H1 (cell line): ENCODE measurements at regions not wholly inside any gene's neighbourhood (a gene's known extent, or its start where the extent isn't known, plus 50 kb on each side); places are given as distances from the start of the nearest gene placed in this dataset.

Experiments
- CTCF ChIA-PET: fragments of 300-600 bp; sonication (Branson Sonifier 250); formaldehyde crosslinking; loops from one replicate; lab custom pipeline; 2021; ENCODE audit not compliant: partially characterized antibody; lab: Charles Lee
- POLR2A ChIA-PET: fragments of 300-600 bp; sonication (Branson Sonifier 250); formaldehyde crosslinking; loops from one replicate; lab custom pipeline; 2021; ENCODE audit warnings: inconsistent platforms; ENCODE audit not compliant: partially characterized antibody; lab: Charles Lee
- DNase-seq, 2 experiments: peaks; one replicate each; pipeline versions ENCODE4 v3.0.0 to v3.0.0-alpha.2; 2010 to 2022; ENCODE audit warnings: low spot score in 2 of 2, low read depth in 1 of 2, mixed read lengths in 1 of 2
- FAIRE-seq: peaks from 2 replicates; lab custom pipeline; 2011; peaks lifted over from hg19 to GRCh38; lab: Jason Lieb, UNC
- H2AFZ ChIP-seq: 2 replicates; pipeline ENCODE4 v1.8.1; 2012; ENCODE audit warnings: low read length, inconsistent platforms
- H2AK5ac ChIP-seq: 2 replicates; pipeline ENCODE4 v1.6.1; 2013; ENCODE audit warnings: low read depth, low read length
- H2BK120ac ChIP-seq: replicated peaks from 2 replicates; pipeline ENCODE3; 2013; ENCODE audit warnings: low read depth, low read length, inconsistent platforms
- H2BK12ac ChIP-seq: 2 replicates; pipeline ENCODE4 v1.6.1; 2013; ENCODE audit warnings: low read depth, low read length
- H2BK15ac ChIP-seq: 2 replicates; pipeline ENCODE4 v1.6.1; 2013; ENCODE audit warnings: low read length
- H2BK20ac ChIP-seq: 2 replicates; pipeline ENCODE4 v1.6.1; 2013; ENCODE audit warnings: low read length
- H2BK5ac ChIP-seq: 2 replicates; pipeline ENCODE4 v1.6.1; 2013; ENCODE audit warnings: low read depth, low read length
- H3K14ac ChIP-seq: 2 replicates; pipeline ENCODE4 v1.6.1; 2013; ENCODE audit warnings: inconsistent platforms; ENCODE audit not compliant: insufficient read length
- H3K18ac ChIP-seq: 2 replicates; pipeline ENCODE4 v1.6.1; 2013; ENCODE audit warnings: low read length; ENCODE audit errors: extremely low read depth
- H3K23ac ChIP-seq: 2 replicates; pipeline ENCODE4 v1.6.1; 2013; ENCODE audit warnings: inconsistent platforms; ENCODE audit not compliant: insufficient read length
- H3K23me2 ChIP-seq: 2 replicates; pipeline ENCODE4 v1.6.1; 2013; ENCODE audit warnings: low read depth, low read length
- H3K27ac ChIP-seq: 2 replicates; pipeline ENCODE4 v1.6.1; 2011; ENCODE audit warnings: low read depth, low read length, inconsistent platforms
- H3K27me3 ChIP-seq, 4 experiments: replicated peaks in 1 of 4; 1 replicate in 1 of 4; 2 replicates in 3 of 4; pipeline versions ENCODE4 v1.6.1 to v1.8.1; 2011 to 2013; ENCODE audit warnings: low read length in 3 of 4, mild to moderate bottlenecking in 3 of 4, inconsistent platforms in 2 of 4, mixed read lengths in 2 of 4, moderate library complexity in 1 of 4; ENCODE audit not compliant: control insufficient read depth in 3 of 4, insufficient read depth in 3 of 4; ENCODE audit errors: extremely low read depth in 1 of 4
- H3K36me3 ChIP-seq, 4 experiments: 2 replicates each; pipeline versions ENCODE4 v1.6.1 to v1.8.1; 2011 to 2013; ENCODE audit warnings: mild to moderate bottlenecking in 4 of 4, low read length in 3 of 4, moderate library complexity in 2 of 4, control low read depth in 1 of 4, inconsistent platforms in 1 of 4; ENCODE audit not compliant: insufficient read depth in 4 of 4, control insufficient read depth in 2 of 4
- H3K4ac ChIP-seq: replicated peaks from 2 replicates; pipeline ENCODE3; 2013; ENCODE audit warnings: low read length, low read depth, mixed read lengths, inconsistent platforms; ENCODE audit not compliant: insufficient read length
- H3K4me1 ChIP-seq, 4 experiments: replicated peaks in 1 of 4; 1 replicate in 1 of 4; 2 replicates in 3 of 4; pipeline versions ENCODE4 v1.6.1 to v1.8.1; 2011 to 2013; ENCODE audit warnings: low read length in 3 of 4, inconsistent platforms in 2 of 4, mixed read lengths in 1 of 4; ENCODE audit not compliant: insufficient read depth in 4 of 4, control insufficient read depth in 3 of 4
- H3K4me2 ChIP-seq, 2 experiments: 2 replicates each; pipeline versions ENCODE4 v1.6.1 to v1.8.1; 2011 to 2013; ENCODE audit warnings: low read depth in 2 of 2, low read length in 2 of 2, control low read depth in 1 of 2, inconsistent platforms in 1 of 2, mild to moderate bottlenecking in 1 of 2; ENCODE audit not compliant: insufficient read depth in 1 of 2
- H3K4me3 ChIP-seq, 4 experiments: fragments of 200-600, 300-600 bp in 1 of 4; sonication (generic), shearing (Covaris generic), sonication (Bioruptor Twin) in 1 of 4; 2 replicates each; pipeline versions ENCODE4 v1.5.1 to v1.8.1; 2011 to 2016; ENCODE audit warnings: low read length in 4 of 4, low read depth in 3 of 4, control low read depth in 2 of 4, inconsistent platforms in 2 of 4, mild to moderate bottlenecking in 2 of 4, mixed read lengths in 1 of 4, moderate library complexity in 1 of 4; ENCODE audit not compliant: insufficient read depth in 2 of 4; ENCODE audit errors: extremely low read depth in 1 of 4
- H3K56ac ChIP-seq: replicated peaks from 2 replicates; pipeline ENCODE3; 2013; ENCODE audit warnings: low read depth, mild to moderate bottlenecking, mixed read lengths, low read length, inconsistent platforms; ENCODE audit not compliant: insufficient read length
- H3K79me1 ChIP-seq: 2 replicates; pipeline ENCODE4 v1.6.1; 2013; ENCODE audit warnings: low read depth, low read length, control low read depth
- H3K79me2 ChIP-seq, 2 experiments: 2 replicates each; pipeline versions ENCODE4 v1.6.1 to v1.8.1; 2012 to 2013; ENCODE audit warnings: low read length in 2 of 2, mild to moderate bottlenecking in 2 of 2, inconsistent platforms in 1 of 2; ENCODE audit not compliant: insufficient read depth in 2 of 2, control insufficient read depth in 1 of 2
- H3K9ac ChIP-seq, 4 experiments: replicated peaks in 1 of 4; 1 replicate in 1 of 4; 2 replicates in 3 of 4; pipeline versions ENCODE4 v1.6.1 to v1.8.1; 2011 to 2013; ENCODE audit warnings: low read depth in 3 of 4, low read length in 3 of 4, control low read depth in 2 of 4, mild to moderate bottlenecking in 2 of 4, moderate library complexity in 2 of 4, inconsistent platforms in 1 of 4; ENCODE audit errors: extremely low read depth in 1 of 4
- H3K9me3 ChIP-seq, 2 experiments: 2 replicates each; pipeline versions ENCODE4 v1.6.1 to v1.8.1; 2012 to 2013; ENCODE audit warnings: mild to moderate bottlenecking in 2 of 2, moderate library complexity in 2 of 2, control low read depth in 1 of 2, inconsistent platforms in 1 of 2, low read depth in 1 of 2, low read length in 1 of 2, mixed read lengths in 1 of 2; ENCODE audit not compliant: insufficient read depth in 2 of 2
- H4K20me1 ChIP-seq, 2 experiments: replicated peaks in 1 of 2; 2 replicates each; pipeline versions ENCODE3 to v1.8.1; 2011 to 2013; ENCODE audit warnings: inconsistent platforms in 2 of 2, low read length in 2 of 2, mild to moderate bottlenecking in 1 of 2; ENCODE audit not compliant: insufficient read depth in 2 of 2, control insufficient read depth in 1 of 2
- H4K5ac ChIP-seq: 2 replicates; pipeline ENCODE4 v1.6.1; 2013; ENCODE audit warnings: low read length, low read depth, mixed read lengths, inconsistent platforms; ENCODE audit not compliant: insufficient read length
- H4K8ac ChIP-seq: 2 replicates; pipeline ENCODE4 v1.8.0; 2013; ENCODE audit warnings: mild to moderate bottlenecking, moderate library complexity, low read length, inconsistent platforms; ENCODE audit not compliant: insufficient read depth; ENCODE audit errors: extremely low read depth
- H4K91ac ChIP-seq: replicated peaks from 2 replicates; pipeline ENCODE3; 2013; ENCODE audit warnings: low read length, mixed read lengths, inconsistent platforms; ENCODE audit not compliant: insufficient read length
- CBX8 ChIP-seq: fragments of 300-800, 300-1000 bp; sonication (generic); IDR thresholded peaks from 2 replicates; pipeline ENCODE4 v1.7.1; 2016; ENCODE audit warnings: low read depth, low read length, borderline replicate concordance
- CTCF ChIP-seq, 3 experiments: IDR thresholded peaks; 1 replicate in 2 of 3; 2 replicates in 1 of 3; pipeline versions ENCODE4 v1.5.1 to v1.6.1; 2011; ENCODE audit warnings: low read length in 3 of 3, mild to moderate bottlenecking in 3 of 3, inconsistent platforms in 2 of 3, low read depth in 1 of 3, moderate library complexity in 1 of 3; ENCODE audit not compliant: insufficient read depth in 1 of 3; ENCODE audit errors: control extremely low read depth in 1 of 3
- KDM5A ChIP-seq: fragments of 200-600 bp; IDR thresholded peaks from 2 replicates; pipeline ENCODE4 v1.7.1; 2012; ENCODE audit warnings: mild to moderate bottlenecking, low read length, inconsistent platforms, mixed read lengths
- MAX ChIP-seq: IDR thresholded peaks from 2 replicates; pipeline ENCODE4 v1.6.1; 2012; ENCODE audit warnings: inconsistent platforms
- PHF8 ChIP-seq: fragments of 200-600 bp; sonication (generic); conservative IDR thresholded peaks from 2 replicates; pipeline ENCODE4 v1.7.1; 2012; ENCODE audit warnings: low read depth, mild to moderate bottlenecking, inconsistent platforms, low read length, moderate library complexity
- RNF2 ChIP-seq: fragments of 200-900, 300-1000 bp; sonication (generic); IDR thresholded peaks from 2 replicates; pipeline ENCODE4 v1.7.1; 2016; ENCODE audit warnings: borderline replicate concordance, low read depth, mild to moderate bottlenecking, antibody characterized with exemption, low read length; ENCODE audit not compliant: poor library complexity, severe bottlenecking; ENCODE audit errors: missing control alignments
- SIN3A ChIP-seq, 2 experiments: IDR thresholded peaks in 1 of 2; conservative IDR thresholded peaks in 1 of 2; 2 replicates each; pipeline ENCODE4 v1.6.1; 2011 to 2012; ENCODE audit warnings: low read length in 2 of 2, improper control_type of control experiment in 1 of 2, low read depth in 1 of 2, mild to moderate bottlenecking in 1 of 2
- SRF ChIP-seq: IDR thresholded peaks from 2 replicates; pipeline ENCODE4 v1.6.1; 2011; ENCODE audit warnings: mild to moderate bottlenecking, low read depth, low read length, moderate library complexity
- TAF1 ChIP-seq: IDR thresholded peaks from 2 replicates; pipeline ENCODE4 v1.6.1; 2011; ENCODE audit warnings: mild to moderate bottlenecking, low read depth, low read length
- TEAD4 ChIP-seq: IDR thresholded peaks from 2 replicates; pipeline ENCODE4 v1.6.1; 2012; ENCODE audit warnings: low read depth, low read length, inconsistent platforms, mixed read lengths
- TF ChIP-seq, protein P1 (sequence below): IDR thresholded peaks from 2 replicates; pipeline ENCODE4 v1.6.1; 2012; ENCODE audit warnings: low read length, inconsistent platforms

- H3K9ac ChIP-seq, result no peak overlapping the region
- H3K4ac ChIP-seq, result no peak overlapping the region
- no peak overlapping the region for H2BK15ac ChIP-seq
- DNase-seq (no peak), FAIRE-seq (no peak)
- H4K91ac ChIP-seq, result no peak overlapping the region
- H3K4me2 ChIP-seq, result no peak overlapping the region
- H3K27me3 ChIP-seq, result no peaks in the 10 kb centered on the region
- no peak overlapping the region for H2AK5ac ChIP-seq
- H3K23ac ChIP-seq, result no peak overlapping the region
- no peaks in the 10 kb centered on the region for H3K79me1 ChIP-seq
- ChIA-PET POLR2A (no interaction called here), CTCF (no interaction called here)
- no peaks in the 10 kb centered on the region for H3K79me2 ChIP-seq
- H3K36me3 ChIP-seq, result no peaks in the 10 kb centered on the region
- H3K18ac ChIP-seq, result no peak overlapping the region
- H2BK5ac ChIP-seq, result no peak overlapping the region
- no peak overlapping the region for H3K56ac ChIP-seq
- no peak overlapping the region for H2BK120ac ChIP-seq
- H2BK20ac ChIP-seq, result no peak overlapping the region
- no peak overlapping the region for H2AFZ ChIP-seq
- no peak overlapping the region for H4K8ac ChIP-seq
- H3K14ac ChIP-seq, result no peak overlapping the region
- no peak overlapping the region for H3K4me3 ChIP-seq
- no peak overlapping the region for H3K27ac ChIP-seq
- H4K20me1 ChIP-seq, result no peaks in the 10 kb centered on the region
- peaks cover 0 to 8% (median 1%) of the 10 kb centered on the region in 4 experiments; a peak in 2 of 7 replicates for H3K4me1 ChIP-seq
- H4K5ac ChIP-seq, result no peak overlapping the region
- H2BK12ac ChIP-seq, result no peak overlapping the region
- H3K23me2 ChIP-seq, result no peaks in the 10 kb centered on the region
- no peaks in the 10 kb centered on the region for H3K9me3 ChIP-seq
- TF ChIP-seq SIN3A (conservative IDR thresholded peaks at IDR 0.05 in 1 of 2, IDR thresholded peaks at IDR 0.05 in 1 of 2; ENCODE audit: low read depth in 1 of 2, low read length in 2 of 2), result no peak
- no peak for TF ChIP-seq RNF2
- TF ChIP-seq, protein P1, sequence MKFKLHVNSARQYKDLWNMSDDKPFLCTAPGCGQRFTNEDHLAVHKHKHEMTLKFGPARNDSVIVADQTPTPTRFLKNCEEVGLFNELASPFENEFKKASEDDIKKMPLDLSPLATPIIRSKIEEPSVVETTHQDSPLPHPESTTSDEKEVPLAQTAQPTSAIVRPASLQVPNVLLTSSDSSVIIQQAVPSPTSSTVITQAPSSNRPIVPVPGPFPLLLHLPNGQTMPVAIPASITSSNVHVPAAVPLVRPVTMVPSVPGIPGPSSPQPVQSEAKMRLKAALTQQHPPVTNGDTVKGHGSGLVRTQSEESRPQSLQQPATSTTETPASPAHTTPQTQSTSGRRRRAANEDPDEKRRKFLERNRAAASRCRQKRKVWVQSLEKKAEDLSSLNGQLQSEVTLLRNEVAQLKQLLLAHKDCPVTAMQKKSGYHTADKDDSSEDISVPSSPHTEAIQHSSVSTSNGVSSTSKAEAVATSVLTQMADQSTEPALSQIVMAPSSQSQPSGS, result no peak
- TF ChIP-seq MAX, result no peak
- no peak for TF ChIP-seq CTCF (IDR thresholded peaks at IDR 0.05; ENCODE audit: control extremely low read depth in 1 of 3, insufficient read depth in 1 of 3, low read depth in 1 of 3, low read length in 3 of 3)
- TF ChIP-seq PHF8, result no peak
- TF ChIP-seq KDM5A, result no peak
- no peak for TF ChIP-seq TEAD4
- no peak for TF ChIP-seq TAF1
- no peak for TF ChIP-seq CBX8
- no peak for TF ChIP-seq SRF
These were observed 1291.7 kb upstream of the MIR17HG start for GRCh38 chr13:90055760-90056159.
